ENCODE measurements at regions not wholly inside any gene's neighbourhood (a gene's known extent, or its start where the extent isn't known, plus 50 kb on each side); places are given as distances from the start of the nearest gene placed in this dataset.

GRCh38 chr21:15183813-15184257, 119.0 kb upstream of the NRIP1 start (continued):
- no peak for TF ChIP-seq GATA2 (CRISPR knock-in tag; IDR thresholded peaks at IDR 0.05)
- TF ChIP-seq CBFA2T2 (conservative IDR thresholded peaks at IDR 0.05): 0 out of 2 replicates have a peak, but pooled peaks have one; percentile 24
- TF ChIP-seq PCBP1 (IDR thresholded peaks at IDR 0.05; ENCODE audit: low read depth, low read length, poor library complexity, severe bottlenecking): no peak
- TF ChIP-seq BRD4 (IDR thresholded peaks at IDR 0.05): no peak
- TF ChIP-seq CUX1 (CRISPR knock-in tag; IDR thresholded peaks at IDR 0.05): no peak
- no peak for TF ChIP-seq ZNF133 (CRISPR knock-in tag; IDR thresholded peaks at IDR 0.05)
- TF ChIP-seq FOXM1 (IDR thresholded peaks at IDR 0.05; ENCODE audit: low read depth): no peak
- TF ChIP-seq FOXM1 (CRISPR knock-in tag; IDR thresholded peaks at IDR 0.05; ENCODE audit: low read depth): no peak
- TF ChIP-seq MCM7 (IDR thresholded peaks at IDR 0.05): no peak
- TF ChIP-seq TEAD1 (CRISPR knock-in tag; IDR thresholded peaks at IDR 0.05): peak in 1 of 2 experiments; percentile 10; a peak in 1 of 4 replicates
- TF ChIP-seq IRF9 (tag; IDR thresholded peaks at IDR 0.05): no peak
- TF ChIP-seq MCM5 (IDR thresholded peaks at IDR 0.05; ENCODE audit: low read depth): no peak
- no peak for TF ChIP-seq NRF1 (conservative IDR thresholded peaks at IDR 0.05 in 1 of 2, IDR thresholded peaks at IDR 0.05 in 1 of 2)
- TF ChIP-seq ZNF707 (CRISPR knock-in tag; conservative IDR thresholded peaks at IDR 0.05): no peak
- peak in 1 of 2 experiments; percentile 41; a peak in 1 of 4 replicates for TF ChIP-seq RCOR1 (IDR thresholded peaks at IDR 0.05; ENCODE audit: borderline replicate concordance in 1 of 2, low read depth in 2 of 2, low read length in 2 of 2)
- TF ChIP-seq ZNF444 (CRISPR knock-in tag; IDR thresholded peaks at IDR 0.05): no peak
- no peak for TF ChIP-seq MLLT1 (IDR thresholded peaks at IDR 0.05)
- peak; percentile 55 for TF ChIP-seq CBFA2T3 (IDR thresholded peaks at IDR 0.05)
- TF ChIP-seq MYC (IDR thresholded peaks at IDR 0.05; ENCODE audit: low read depth, low read length): no peak
- no peak for TF ChIP-seq MYC (CRISPR knock-in tag; IDR thresholded peaks at IDR 0.05; ENCODE audit: borderline replicate concordance, low read depth)
- TF ChIP-seq CTCF (IDR thresholded peaks at IDR 0.05 in 2 of 3, conservative IDR thresholded peaks at IDR 0.05 in 1 of 3; ENCODE audit: insufficient read depth in 2 of 3, low read depth in 1 of 3, low read length in 3 of 3): no peak
- no peak for TF ChIP-seq NFXL1 (CRISPR knock-in tag; IDR thresholded peaks at IDR 0.05)
